ENCODE measurements at regions not wholly inside any gene's neighbourhood (a gene's known extent, or its start where the extent isn't known, plus 50 kb on each side); places are given as distances from the start of the nearest gene placed in this dataset.

GRCh38 chr12:118558941-118559340, 182.6 kb downstream of the SUDS3 start (continued):
- no peak for TF ChIP-seq STAT6 (CRISPR knock-in tag; IDR thresholded peaks at IDR 0.05; ENCODE audit: borderline replicate concordance)
- TF ChIP-seq TIGD3 (CRISPR knock-in tag; IDR thresholded peaks at IDR 0.05; ENCODE audit: borderline replicate concordance), result no peak
- no peak for TF ChIP-seq ZNF264 (CRISPR knock-in tag; IDR thresholded peaks at IDR 0.05)
- no peak for TF ChIP-seq RARA (CRISPR knock-in tag; IDR thresholded peaks at IDR 0.05)
- no peak for TF ChIP-seq ZNF33B (CRISPR knock-in tag; IDR thresholded peaks at IDR 0.05)

- DNase-seq (ENCODE audit: low spot score) (no peak), FAIRE-seq (no peak), ATAC-seq (no peak)
- POLR2A ChIA-PET, result no interaction called here
- Histone ChIP-seq H3K4me3 (replicated peaks in 1 of 3; ENCODE audit: insufficient read depth in 1 of 3, low read depth in 2 of 3, low read length in 3 of 3) (no peak overlapping the region), H3K9ac (ENCODE audit: insufficient read depth, low read depth, low read length) (no peak overlapping the region), H3K36me3 (replicated peaks in 1 of 2; ENCODE audit: control insufficient read depth in 1 of 2, insufficient read depth in 2 of 2, low read length in 2 of 2) (no peaks in the 10 kb centered on the region), H3K9me3 (ENCODE audit: low read length) (no peaks in the 10 kb centered on the region), H2AFZ (ENCODE audit: low read length) (no peak overlapping the region), H3K4me1 (ENCODE audit: insufficient read depth, low read length) (no peaks in the 10 kb centered on the region), H3K27ac (ENCODE audit: extremely low read length, insufficient read depth, low read length) (no peak overlapping the region), H3K79me2 (ENCODE audit: insufficient read depth, low read length) (no peaks in the 10 kb centered on the region), H3K4me2 (ENCODE audit: low read depth, low read length) (no peak overlapping the region), H4K20me1 (ENCODE audit: insufficient read depth, low read length) (no peaks in the 10 kb centered on the region), H3K27me3 (ENCODE audit: control insufficient read depth in 1 of 2, insufficient read depth in 2 of 2, low read length in 2 of 2) (peaks cover 0 to 4% of the 10 kb centered on the region in 2 experiments; a peak in 1 of 5 replicates)
- in situ Hi-C loops (cut with HindIII; ENCODE audit: extremely low pct_ligation_motif_present, low pct_unique_long_range_greater_than_20kb) (no loop called here), intact Hi-C loops (cut with micrococcal nuclease; ENCODE audit: unreplicated experiment) (no loop called here)
- 19% methylated on average over 4 of the region's 4 CpGs for WGBS (ENCODE audit: low lambda C conversion rate)
- TF ChIP-seq ZNF616 (CRISPR knock-in tag; IDR thresholded peaks at IDR 0.05; ENCODE audit: low read depth) (no peak), ZNF678 (CRISPR knock-in tag; IDR thresholded peaks at IDR 0.05) (no peak), ZNF800 (CRISPR knock-in tag; IDR thresholded peaks at IDR 0.05) (no peak), TFE3 (CRISPR knock-in tag; IDR thresholded peaks at IDR 0.05) (no peak)
- BruUV-seq (replicated peaks), result no TSS peak
- CTCF ChIA-PET (ENCODE audit: low intra/inter-chr PET ratio, low total read pairs), result no interaction called here
These were observed 184.4 kb downstream of the SUDS3 start for GRCh38 chr12:118560733-118561132.
